PC-3 (cell line): ENCODE measurements at regions not wholly inside any gene's neighbourhood (a gene's known extent, or its start where the extent isn't known, plus 50 kb on each side); places are given as distances from the start of the nearest gene placed in this dataset.

Experiments used
- CTCF ChIP-seq: fragments of 300-600 bp; sonication (generic); conservative IDR thresholded peaks from 2 replicates; pipeline ENCODE4 v1.5.1; 2017; ENCODE audit warnings: antibody characterized with exemption, low read depth, mild to moderate bottlenecking, low read length
- EZH2 ChIP-seq: fragments of 300-600 bp; sonication (generic); IDR thresholded peaks from one replicate; pipeline ENCODE4 v1.6.1; 2017; ENCODE audit warnings: antibody characterized with exemption, mild to moderate bottlenecking, low read length; ENCODE audit not compliant: unreplicated experiment
- EZH2phosphoT487 ChIP-seq: fragments of 300-600 bp; sonication (generic); IDR thresholded peaks from 2 replicates; pipeline ENCODE4 v1.6.1; 2018; ENCODE audit warnings: mild to moderate bottlenecking, antibody characterized with exemption, low read length, borderline replicate concordance

GRCh38 chr13:64420181-64420580 is 2810.0 kb downstream of the PCDH9 start:
- TF ChIP-seq EZH2 (no peak), CTCF (no peak), EZH2phosphoT487 (no peak)
